Fibroblast of lung (primary cell): ENCODE measurements at regions not wholly inside any gene's neighbourhood (a gene's known extent, or its start where the extent isn't known, plus 50 kb on each side); places are given as distances from the start of the nearest gene placed in this dataset.

ENCODE experiments used
- CTCF ChIP-seq, 2 donors: IDR thresholded peaks in 1 of 2; conservative IDR thresholded peaks in 1 of 2; 1 replicate in 1 of 2; 2 replicates in 1 of 2; pipeline ENCODE4 v1.5.1; 2011 to 2012; ENCODE audit warnings: low read length in 2 of 2, control low read depth in 1 of 2, inconsistent platforms in 1 of 2, low read depth in 1 of 2, mild to moderate bottlenecking in 1 of 2
- EZH2 ChIP-seq: IDR thresholded peaks from 2 replicates; pipeline ENCODE4 v1.5.1; 2012; ENCODE audit warnings: low read length, control low read depth, mild to moderate bottlenecking; ENCODE audit errors: missing control alignments

DNA sequence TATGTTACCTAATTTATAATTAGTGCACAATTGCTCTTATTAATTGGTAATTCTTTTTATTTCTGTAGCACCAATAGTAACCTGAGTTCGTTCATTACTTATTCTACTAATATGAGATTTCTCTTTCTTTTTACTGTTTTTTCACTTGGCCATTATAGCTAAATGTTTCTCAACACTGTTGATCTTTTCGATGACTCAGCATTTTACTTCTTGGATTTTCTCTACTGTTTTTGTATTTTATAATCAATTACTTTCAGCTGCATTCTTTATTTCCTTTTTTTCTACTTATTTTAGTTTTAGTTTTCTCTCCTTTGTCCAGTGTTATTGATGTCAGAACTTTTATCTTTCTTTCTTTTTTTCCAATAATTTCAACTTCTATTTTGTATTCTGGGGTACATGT lies 589.4 kb upstream of the SOX11 start:
- TF ChIP-seq CTCF (conservative IDR thresholded peaks at IDR 0.05 in 1 of 2, IDR thresholded peaks at IDR 0.05 in 1 of 2; ENCODE audit: low read depth in 1 of 2, low read length in 2 of 2) (no peak), EZH2 (no peak)
